Motor neuron (in vitro differentiated cells): ENCODE measurements at regions not wholly inside any gene's neighbourhood (a gene's known extent, or its start where the extent isn't known, plus 50 kb on each side); places are given as distances from the start of the nearest gene placed in this dataset.
"Not testable (repeated sequence)": the region's sequence is repeated elsewhere in the genome, so short reads cannot be mapped to it uniquely, and the experiment has no call there.

Experiments used
- ATAC-seq, 8 experiments: fragments of 200-7000 bp; cut with Tn5 transposase; replicated peaks in 6 of 8; 2 replicates each; pipeline ENCODE4 v1.8.0; 2021; ENCODE audit warnings: mild to moderate bottlenecking in 8 of 8, moderate library complexity in 8 of 8
- H3K27ac ChIP-seq, 2 donors: fragments of 250-450 bp; sonication (Bioruptor Pico); 2 replicates each; pipeline ENCODE4 v1.9.0; 2021; ENCODE audit warnings: antibody characterized with exemption in 2 of 2, mild to moderate bottlenecking in 2 of 2, moderate library complexity in 1 of 2
- H3K4me1 ChIP-seq, 2 donors: fragments of 250-450 bp; sonication (Bioruptor Pico); replicated peaks in 1 of 2; 2 replicates each; pipeline ENCODE4 v1.6.1; 2021; ENCODE audit warnings: antibody characterized with exemption in 2 of 2, mild to moderate bottlenecking in 2 of 2, moderate library complexity in 1 of 2
- H3K4me3 ChIP-seq, 5 donors: fragments of 250-450 bp; sonication (Bioruptor Pico); 2 replicates each; pipeline ENCODE4 v1.9.0; 2021; ENCODE audit warnings: antibody characterized with exemption in 5 of 5, mild to moderate bottlenecking in 5 of 5, moderate library complexity in 4 of 5
- whole genome bisulfite sequencing, 10 experiments: fragments of 450-650 bp; shearing (Covaris generic); methylation state at CpG; one replicate each; pipeline ENCODE4 v1.0.0; 2022; 5-methylcytosine and 5-hydroxymethylcytosine counted together
- in situ Hi-C, 9 experiments: fragments of 400-800 bp; cut with MboI; loops; one replicate each; pipeline ENCODE4 v1.15.0; 2021; ENCODE audit warnings: low sequenced_read_pairs in 9 of 9, low pct_unique_long_range_greater_than_20kb in 2 of 9; ENCODE audit not compliant: unreplicated experiment in 9 of 9

GRCh38 chr13:81393110-81393509 is 1052.2 kb upstream of the SPRY2 start:
- no peak overlapping the region for H3K27ac ChIP-seq
- in situ Hi-C loops, result no loop called here
- no peak for ATAC-seq
- 0 to 92% (median 85%) methylated on average over 1 to 3 of the region's 3 CpGs; no CpG with 5 or more reads in 1 of the 10 experiments for WGBS, 10 experiments
- no peaks in the 10 kb centered on the region for H3K4me1 ChIP-seq
- no peak overlapping the region for H3K4me3 ChIP-seq

GRCh38 chr13:81388400-81388799 is 1047.5 kb upstream of the SPRY2 start:
- no peak for ATAC-seq
- no peak overlapping the region for H3K4me3 ChIP-seq
- in situ Hi-C loops, result no loop called here
- no peaks in the 10 kb centered on the region for H3K4me1 ChIP-seq
- H3K27ac ChIP-seq, result no peak overlapping the region
- WGBS, 10 experiments, result 0 to 100% (median 20%) methylated on average over 1 of the region's 1 CpG; no CpG with 5 or more reads in 5 of the 10 experiments

- H3K4me1 ChIP-seq, result no peaks in the 10 kb centered on the region
- in situ Hi-C loops, result no loop called here
- WGBS, 10 experiments, result 8 to 100% (median 71%) methylated on average over 3 to 5 of the region's 5 CpGs; no CpG with 5 or more reads in 2 of the 10 experiments
- no peak overlapping the region for H3K27ac ChIP-seq
- peak in 1 of 8 experiments; percentile 96 for ATAC-seq
- H3K4me3 ChIP-seq, result no peak overlapping the region
Observed at GRCh38 chr13:81383444-81383843, 1042.5 kb upstream of the SPRY2 start.

- in situ Hi-C loops, result no loop called here
- 0 to 88% (median 47%) methylated on average over 1 of the region's 1 CpG for WGBS, 10 experiments
- no peak for ATAC-seq
Observed at GRCh38 chr13:81382246-81382645, 1041.3 kb upstream of the SPRY2 start.

DNA sequence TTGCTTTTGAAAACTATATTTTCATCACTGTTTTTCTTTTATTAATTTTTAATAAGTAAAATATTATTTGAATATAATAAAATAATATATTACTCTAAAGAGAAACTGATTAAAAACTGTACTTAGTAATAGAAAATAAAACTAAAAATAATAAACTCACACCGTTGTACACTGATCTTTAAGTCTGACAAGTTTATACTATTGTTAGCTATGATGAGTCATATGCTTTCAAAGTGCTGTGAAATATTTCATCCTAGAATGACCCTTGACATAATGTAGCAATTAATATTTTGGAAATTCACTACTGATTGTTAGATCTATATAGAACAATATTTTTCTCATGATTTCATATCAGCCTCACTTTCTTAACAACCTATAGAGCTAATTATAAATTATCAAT is 1040.6 kb upstream of the SPRY2 start:
- WGBS, 10 experiments, result 0 to 91% (median 56%) methylated on average over 1 of the region's 1 CpG; no CpG with 5 or more reads in 2 of the 10 experiments
- in situ Hi-C loops, result no loop called here
- no peak for ATAC-seq

More at GRCh38 chr13:81382246-81382645, 1041.3 kb upstream of the SPRY2 start:
- no peaks in the 10 kb centered on the region for H3K4me1 ChIP-seq
- H3K4me3 ChIP-seq, result no peak overlapping the region
- no peak overlapping the region for H3K27ac ChIP-seq

DNA sequence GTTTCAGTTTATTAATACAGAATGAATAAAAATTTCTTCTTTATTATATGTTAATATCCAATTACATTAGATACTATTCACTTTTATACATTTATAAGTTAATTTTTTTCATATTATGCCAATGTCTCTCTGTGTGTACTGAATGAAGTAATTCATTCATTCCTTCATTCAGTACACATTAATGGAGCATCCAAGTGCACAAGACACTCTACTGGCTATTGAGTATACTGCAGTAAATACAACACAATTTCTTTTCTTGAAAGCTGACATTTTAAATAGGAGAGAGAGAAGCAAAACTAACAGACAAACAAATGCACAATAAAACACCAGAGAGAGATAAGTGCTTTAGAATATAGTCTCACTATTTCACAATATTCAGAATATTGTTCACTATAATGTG is 1038.3 kb upstream of the SPRY2 start:
- in situ Hi-C loops, result no loop called here
- peaks cover 0 to 12% of the 10 kb centered on the region in 2 donors for H3K4me1 ChIP-seq
- no peak overlapping the region for H3K4me3 ChIP-seq
- H3K27ac ChIP-seq, result no peak overlapping the region
- no peak for ATAC-seq

More for the DNA sequence above, 1040.6 kb upstream of the SPRY2 start:
- H3K27ac ChIP-seq, result no peak overlapping the region
- H3K4me3 ChIP-seq, result no peak overlapping the region
- H3K4me1 ChIP-seq, result no peaks in the 10 kb centered on the region

GRCh38 chr13:81377921-81378320 is 1037.0 kb upstream of the SPRY2 start:
- 0 to 100% (median 100%) methylated on average over 1 of the region's 1 CpG; no CpG with 5 or more reads in 1 of the 10 experiments for WGBS, 10 experiments
- in situ Hi-C loops, result no loop called here
- peak in 2 of 8 experiments; percentile 32 to 62 for ATAC-seq
- H3K4me3 ChIP-seq, result no peak overlapping the region
- H3K4me1 ChIP-seq, result peaks cover 0 to 12% of the 10 kb centered on the region in 2 donors
- H3K27ac ChIP-seq, result no peak overlapping the region

- ATAC-seq, result peak in 5 of 8 experiments; percentile 19 to 84 (median 40)
- WGBS, 10 experiments, result 0 to 88% (median 11%) methylated on average over 1 of the region's 1 CpG; no CpG with 5 or more reads in 3 of the 10 experiments
- Histone ChIP-seq H3K4me1 (peaks cover 0 to 12% of the 10 kb centered on the region in 2 donors), H3K27ac (no peak overlapping the region), H3K4me3 (no peak overlapping the region)
- in situ Hi-C loops, result no loop called here
Observed at GRCh38 chr13:81375709-81376108, 1034.8 kb upstream of the SPRY2 start.

GRCh38 chr13:81362711-81363110 is 1021.8 kb upstream of the SPRY2 start:
- H3K27ac ChIP-seq, in situ Hi-C loops, ATAC-seq, H3K4me1 ChIP-seq, H3K4me3 ChIP-seq: not testable (repeated sequence)
- 0 to 83% (median 50%) methylated on average over 1 to 2 of the region's 2 CpGs; no CpG with 5 or more reads in 5 of the 10 experiments for WGBS, 10 experiments

DNA sequence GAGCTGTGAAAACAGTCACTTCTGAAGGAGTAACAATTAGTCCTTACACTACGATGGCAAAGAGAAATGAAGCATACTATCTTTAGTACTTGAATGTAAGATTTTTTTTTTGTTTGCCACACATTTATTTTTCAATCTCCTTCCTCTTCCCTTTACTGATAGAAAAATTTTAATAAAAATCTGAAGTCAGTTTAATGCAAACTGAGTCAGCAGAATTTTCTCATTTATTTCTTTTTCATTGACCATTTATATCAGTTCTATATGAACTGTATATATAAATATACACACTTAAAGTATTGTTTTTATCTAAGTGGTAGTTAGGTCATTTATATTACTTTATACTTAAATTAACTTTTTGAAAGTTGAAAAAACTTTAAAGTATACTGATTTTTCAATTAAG is 1009.1 kb upstream of the SPRY2 start:
- ATAC-seq, result no peak
- 0 to 100% (median 62%) methylated on average over 1 of the region's 1 CpG for WGBS, 10 experiments
- Histone ChIP-seq H3K4me1 (no peaks in the 10 kb centered on the region), H3K4me3 (no peak overlapping the region), H3K27ac (no peak overlapping the region)
- in situ Hi-C loops, result no loop called here

DNA sequence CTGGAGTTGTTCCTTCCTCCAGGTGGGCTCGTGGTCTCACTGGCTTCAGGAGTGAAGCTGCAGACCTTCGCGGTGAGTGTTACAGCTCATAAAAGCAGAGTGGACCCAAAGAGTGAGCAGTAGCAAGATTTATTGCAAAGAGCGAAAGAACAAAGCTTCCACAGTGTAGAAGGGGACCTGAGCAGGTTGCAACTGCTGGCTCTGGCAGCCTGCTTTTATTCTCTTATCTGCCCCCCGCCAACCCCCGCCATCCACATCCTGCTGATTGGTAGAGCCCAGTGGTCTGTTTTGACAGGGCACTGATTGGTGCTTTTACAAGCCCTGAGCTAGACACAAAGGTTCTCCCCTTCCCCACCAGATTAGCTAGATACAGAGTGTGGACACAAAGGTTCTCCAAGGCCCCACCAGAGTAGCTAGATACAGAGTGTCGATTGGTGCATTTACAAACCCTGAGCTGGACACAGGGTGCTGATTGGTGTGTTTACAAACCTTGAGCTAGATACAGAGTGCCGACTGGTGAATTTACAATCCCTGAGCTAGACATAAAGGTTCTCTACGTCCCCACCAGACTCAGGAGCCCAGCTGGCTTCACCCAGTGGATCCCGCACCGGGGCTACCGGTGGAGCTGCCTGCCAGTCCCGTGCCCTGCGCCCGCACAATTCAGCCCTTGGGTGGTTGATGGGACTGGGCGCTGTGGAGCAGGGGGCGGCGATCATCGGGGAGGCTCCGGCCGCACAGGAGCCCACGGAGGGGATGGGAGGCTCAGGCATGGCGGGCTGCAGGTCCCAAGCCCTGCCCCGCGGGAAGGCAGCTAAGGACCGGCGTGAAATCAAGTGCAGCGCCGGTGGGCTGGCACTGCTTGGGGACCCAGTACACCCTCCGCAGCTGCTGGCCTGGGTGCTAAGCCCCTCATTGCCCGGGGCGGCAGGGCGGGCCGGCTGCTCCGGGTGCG is 999.5 kb upstream of the SPRY2 start:
- 47 to 100% (median 93%) methylated on average over 3 to 9 of the region's 36 CpGs; no CpG with 5 or more reads in 5 of the 10 experiments for WGBS, 10 experiments
- ATAC-seq, H3K4me1 ChIP-seq, H3K27ac ChIP-seq, H3K4me3 ChIP-seq, in situ Hi-C loops: not testable (repeated sequence)

DNA sequence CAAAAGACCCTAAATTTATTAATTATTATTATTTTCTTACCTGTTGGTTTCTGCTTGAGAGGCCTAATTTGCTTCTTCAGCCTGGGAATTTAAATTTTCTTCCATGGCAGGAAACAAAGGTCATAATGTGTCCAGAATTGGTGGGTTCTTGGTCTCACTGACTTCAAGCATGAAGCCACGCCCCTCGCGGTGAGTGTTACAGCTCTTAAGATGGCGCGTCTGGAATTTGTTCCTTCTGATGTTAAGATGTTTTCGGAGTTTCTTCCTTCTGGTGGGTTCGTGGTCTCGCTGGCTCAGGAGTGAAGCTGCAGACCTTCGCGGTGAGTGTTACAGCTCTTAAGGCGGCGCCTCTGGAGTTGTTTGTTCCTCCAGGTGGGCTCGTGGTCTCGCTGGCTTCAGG is 998.7 kb upstream of the SPRY2 start:
- H3K4me3 ChIP-seq, ATAC-seq, in situ Hi-C loops, H3K4me1 ChIP-seq, H3K27ac ChIP-seq: not testable (repeated sequence)
- WGBS, 10 experiments, result 18 to 100% (median 92%) methylated on average over 1 to 7 of the region's 14 CpGs; no CpG with 5 or more reads in 3 of the 10 experiments

GRCh38 chr13:81334481-81334880 is 993.6 kb upstream of the SPRY2 start:
- no peak overlapping the region for H3K27ac ChIP-seq
- in situ Hi-C loops, result no loop called here
- H3K4me1 ChIP-seq, result no peaks in the 10 kb centered on the region
- H3K4me3 ChIP-seq, result no peak overlapping the region
- 9 to 93% (median 73%) methylated on average over 1 to 4 of the region's 4 CpGs for WGBS, 10 experiments
- ATAC-seq, result no peak
